A549 (cell line): ENCODE measurements at regions not wholly inside any gene's neighbourhood (a gene's known extent, or its start where the extent isn't known, plus 50 kb on each side); places are given as distances from the start of the nearest gene placed in this dataset.

Source experiments
- ATAC-seq, 2 experiments: fragments of 200-7000 bp in 1 of 2; fragments of >200 bp in 1 of 2; cut with Nextera tagmentation in 1 of 2; cut with Tn5 transposase in 1 of 2; 3 replicates each; pipeline versions ENCODE4 v1.8.0 to v1.9.1; 2018 to 2020; ENCODE audit warnings: mild to moderate bottlenecking in 1 of 2, moderate library complexity in 1 of 2
- CTCF ChIA-PET: fragments of 300-600 bp; sonication (Branson Sonifier 250); formaldehyde crosslinking; extraction: SDS; loops from one replicate; lab custom pipeline; 2021; ENCODE audit warnings: antibody characterized with exemption, inconsistent platforms; lab: Yijun Ruan, JAX
- POLR2A ChIA-PET: fragments of 350-600 bp; formaldehyde crosslinking; extraction: SDS; loops from one replicate; lab custom pipeline; 2021; ENCODE audit warnings: antibody characterized with exemption, inconsistent platforms; lab: Yijun Ruan, JAX
- DNase-seq, 2 experiments: peaks; one replicate each; pipeline versions ENCODE4 v3.0.0 to v3.0.0-alpha.2; 2011 to 2016; ENCODE audit warnings: low read depth in 1 of 2, low spot score in 1 of 2
- FAIRE-seq: peaks from 2 replicates; lab custom pipeline; 2011; peaks lifted over from hg19 to GRCh38; lab: Jason Lieb, UNC
- H3K27ac ChIP-seq, 2 experiments: fragments of >200 bp; sonication (Bioruptor Twin); formaldehyde crosslinking; 3 replicates each; pipeline ENCODE4 v1.5.1; 2016 to 2017
- H3K4me1 ChIP-seq: fragments of >200 bp; sonication (Bioruptor Twin); formaldehyde crosslinking; 3 replicates; pipeline ENCODE4 v1.6.1; 2016
- H3K4me2 ChIP-seq: fragments of >200 bp; sonication (Bioruptor Twin); formaldehyde crosslinking; 3 replicates; pipeline ENCODE4 v1.6.1; 2016
- H3K4me3 ChIP-seq: fragments of >200 bp; sonication (Bioruptor Twin); formaldehyde crosslinking; 3 replicates; pipeline ENCODE4 v1.5.1; 2016
- H3K9me3 ChIP-seq: fragments of >200 bp; sonication (Bioruptor Twin); formaldehyde crosslinking; 3 replicates; pipeline ENCODE4 v1.6.1; 2016
- ATOH8 ChIP-seq: fragments of 250-450 bp; sonication (Bioruptor Pico); IDR thresholded peaks from 2 replicates; pipeline ENCODE4 v1.5.0; 2020; ENCODE audit warnings: low read depth, mild to moderate bottlenecking, moderate library complexity
- BHLHE40 ChIP-seq: IDR thresholded peaks from 2 replicates; pipeline ENCODE4 v1.6.1; 2012; ENCODE audit warnings: low read depth, low read length, inconsistent platforms
- CBX8 ChIP-seq: fragments of 200-600 bp; sonication (generic); IDR thresholded peaks from 2 replicates; pipeline ENCODE4 v1.6.1; 2016
- EHF ChIP-seq: fragments of 250-450 bp; sonication (Bioruptor Pico); IDR thresholded peaks from 2 replicates; pipeline ENCODE4 v1.5.0; 2020; ENCODE audit warnings: mild to moderate bottlenecking
- EHMT2 ChIP-seq: fragments of 200-600 bp; sonication (generic); IDR thresholded peaks from 2 replicates; pipeline ENCODE4 v1.6.1; 2016; ENCODE audit warnings: antibody characterized with exemption, low read depth, mild to moderate bottlenecking, moderate library complexity
- GATA3 ChIP-seq: IDR thresholded peaks from 2 replicates; pipeline ENCODE4 v1.6.1; 2012; ENCODE audit warnings: borderline replicate concordance
- HEYL ChIP-seq: fragments of 250-450 bp; sonication (Bioruptor Pico); IDR thresholded peaks from 2 replicates; pipeline ENCODE4 v1.8.0; 2021; ENCODE audit warnings: mild to moderate bottlenecking, moderate library complexity
- HMGXB4 ChIP-seq: fragments of 250-450 bp; sonication (Bioruptor Pico); IDR thresholded peaks from 2 replicates; pipeline ENCODE4 v1.5.0; 2021; ENCODE audit warnings: mild to moderate bottlenecking, moderate library complexity, borderline replicate concordance
- HOXA7 ChIP-seq: fragments of 250-450 bp; sonication (Bioruptor Pico); IDR thresholded peaks from 2 replicates; pipeline ENCODE4 v1.5.0; 2020; ENCODE audit warnings: mild to moderate bottlenecking, moderate library complexity
- HOXB13 ChIP-seq: fragments of 250-450 bp; sonication (Bioruptor Pico); IDR thresholded peaks from 2 replicates; pipeline ENCODE4 v1.5.0; 2020; ENCODE audit warnings: low read depth, mild to moderate bottlenecking, moderate library complexity
- JUN ChIP-seq, 2 experiments: fragments of >200 bp; sonication (Bioruptor Twin); formaldehyde crosslinking; IDR thresholded peaks; 2 replicates in 1 of 2; 3 replicates in 1 of 2; pipeline ENCODE4 v1.6.1; 2016 to 2017
- PHF8 ChIP-seq: fragments of 200-600 bp; sonication (generic); IDR thresholded peaks from 2 replicates; pipeline ENCODE4 v1.6.1; 2016; ENCODE audit warnings: low read depth, mild to moderate bottlenecking, antibody characterized with exemption, moderate library complexity, borderline replicate concordance
- POLR2A ChIP-seq: IDR thresholded peaks from 2 replicates; pipeline ENCODE4 v1.6.1; 2012; ENCODE audit warnings: mild to moderate bottlenecking, low read length
- SREBF2 ChIP-seq: fragments of 450-650 bp; IDR thresholded peaks from 2 replicates; pipeline ENCODE4 v1.6.1; 2014; ENCODE audit warnings: mild to moderate bottlenecking, moderate library complexity
- TP53 ChIP-seq: fragments of 250-450 bp; sonication (Bioruptor Pico); IDR thresholded peaks from 2 replicates; pipeline ENCODE4 v1.5.0; 2021; ENCODE audit warnings: mild to moderate bottlenecking, moderate library complexity
- USF2 ChIP-seq: fragments of 450-650 bp; IDR thresholded peaks from 2 replicates; pipeline ENCODE4 v1.6.1; 2014; ENCODE audit warnings: antibody characterized with exemption
- ZNF302 ChIP-seq: fragments of 250-450 bp; sonication (Bioruptor Pico); IDR thresholded peaks from 2 replicates; pipeline ENCODE4 v1.9.0; 2021; ENCODE audit warnings: inconsistent platforms, mild to moderate bottlenecking, moderate library complexity
- ZSCAN20 ChIP-seq: fragments of 250-450 bp; sonication (Bioruptor Pico); IDR thresholded peaks from 2 replicates; pipeline ENCODE4 v1.8.0; 2022; ENCODE audit warnings: mild to moderate bottlenecking, moderate library complexity
- WGBS: methylation state at CpG from one replicate; pipeline ENCODE4 v1.1.6; 2017; ENCODE audit errors: missing lambda C conversion rate; 5-methylcytosine and 5-hydroxymethylcytosine counted together
- TF ChIP-seq, protein P1 (sequence below): fragments of >200 bp; sonication (Bioruptor Twin); formaldehyde crosslinking; IDR thresholded peaks from 3 replicates; pipeline ENCODE4 v1.5.1; 2016

DNA sequence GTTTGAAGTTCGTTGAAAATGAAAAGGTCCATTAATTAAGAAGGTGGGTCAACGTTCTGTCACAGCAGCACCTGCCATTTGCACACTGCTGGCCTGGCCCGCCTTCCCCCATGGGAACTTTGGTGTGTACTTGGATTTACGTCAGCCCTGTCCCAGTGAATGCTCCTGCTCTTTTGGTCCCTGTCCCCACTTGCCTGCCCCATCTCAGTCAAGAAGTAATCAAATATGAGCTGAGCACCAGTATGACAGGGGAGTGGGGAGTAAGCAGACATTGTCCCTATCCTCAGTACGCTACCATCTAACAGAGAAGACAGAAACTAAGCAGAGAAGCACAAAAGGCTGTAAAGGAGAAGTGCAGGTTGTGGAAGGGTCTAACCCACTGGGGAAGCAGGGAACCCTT lies 65.1 kb downstream of the SLC4A3 start:
- H3K4me3 ChIP-seq: no peak overlapping the region
- CTCF ChIA-PET: interaction anchor here (1.6 to 6.5 kb wide), 2 partner anchors 12 to 152 kb away, joined by 3 to 69 read pairs; partner anchors contain the start of gene CHPF
- no peak overlapping the region for H3K27ac ChIP-seq
- no peak overlapping the region for H3K4me2 ChIP-seq
- POLR2A ChIA-PET: no interaction called here
- H3K4me1 ChIP-seq: no peaks in the 10 kb centered on the region
- ATAC-seq (no peak), DNase-seq (no peak), FAIRE-seq (no peak)
- TF ChIP-seq ZNF302 (no peak), ATOH8 (no peak), GATA3 (no peak), BHLHE40 (no peak), HEYL (CRISPR knock-in tag) (no peak)
- WGBS: 48% methylated on average over 5 of the region's 5 CpGs
- H3K9me3 ChIP-seq: no peaks in the 10 kb centered on the region

DNA sequence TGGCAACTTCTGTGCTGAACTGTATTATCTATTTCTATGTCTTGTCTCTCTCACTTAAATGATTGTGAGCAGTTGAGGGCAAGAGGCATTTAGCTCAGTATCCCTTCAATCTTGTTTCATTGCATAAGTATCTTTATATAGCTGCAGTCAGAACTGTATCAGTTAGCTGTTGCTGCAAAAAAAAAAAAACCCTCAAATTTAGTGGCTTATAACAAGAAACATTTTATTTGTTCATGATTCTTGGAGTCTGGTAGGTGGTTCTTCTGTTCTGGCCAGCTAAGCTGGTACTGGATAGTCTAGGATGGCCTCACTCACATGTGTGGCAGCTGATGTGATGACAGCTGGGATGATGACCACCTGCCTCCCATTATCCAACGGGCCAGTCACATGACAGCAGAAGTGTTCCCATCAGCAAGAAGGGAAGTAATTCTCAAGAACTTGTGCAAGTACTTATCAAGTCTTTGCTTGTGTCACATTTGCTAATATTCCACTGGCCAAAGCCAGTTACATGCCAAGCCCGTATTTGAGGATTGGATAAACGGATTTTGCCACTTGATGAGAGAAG lies 67.8 kb downstream of the SLC4A3 start:
- TF ChIP-seq CBX8 (no peak), ZSCAN20 (no peak)
- H3K4me1 ChIP-seq: no peaks in the 10 kb centered on the region
- no peak for FAIRE-seq

GRCh38 chr2:219697811-219698747 lies 70.6 kb downstream of the SLC4A3 start:
- no peak for DNase-seq
- no peak for ATAC-seq
- Histone ChIP-seq H3K9me3 (no peaks in the 10 kb centered on the region), H3K4me3 (no peak overlapping the region), H3K27ac (no peak overlapping the region), H3K4me2 (no peak overlapping the region), H3K4me1 (no peaks in the 10 kb centered on the region)
- CTCF ChIA-PET: interaction anchor here (1.0 kb wide), 1 partner anchor 9 kb away, joined by 4 read pairs; no protein-coding TSS in a partner anchor
- POLR2A ChIA-PET: no interaction called here
- no peak for FAIRE-seq
- WGBS: 44% methylated on average over 12 of the region's 12 CpGs
- no peak for TF ChIP-seq HOXA7
- TF ChIP-seq SREBF2: no peak
- TF ChIP-seq, protein P1, sequence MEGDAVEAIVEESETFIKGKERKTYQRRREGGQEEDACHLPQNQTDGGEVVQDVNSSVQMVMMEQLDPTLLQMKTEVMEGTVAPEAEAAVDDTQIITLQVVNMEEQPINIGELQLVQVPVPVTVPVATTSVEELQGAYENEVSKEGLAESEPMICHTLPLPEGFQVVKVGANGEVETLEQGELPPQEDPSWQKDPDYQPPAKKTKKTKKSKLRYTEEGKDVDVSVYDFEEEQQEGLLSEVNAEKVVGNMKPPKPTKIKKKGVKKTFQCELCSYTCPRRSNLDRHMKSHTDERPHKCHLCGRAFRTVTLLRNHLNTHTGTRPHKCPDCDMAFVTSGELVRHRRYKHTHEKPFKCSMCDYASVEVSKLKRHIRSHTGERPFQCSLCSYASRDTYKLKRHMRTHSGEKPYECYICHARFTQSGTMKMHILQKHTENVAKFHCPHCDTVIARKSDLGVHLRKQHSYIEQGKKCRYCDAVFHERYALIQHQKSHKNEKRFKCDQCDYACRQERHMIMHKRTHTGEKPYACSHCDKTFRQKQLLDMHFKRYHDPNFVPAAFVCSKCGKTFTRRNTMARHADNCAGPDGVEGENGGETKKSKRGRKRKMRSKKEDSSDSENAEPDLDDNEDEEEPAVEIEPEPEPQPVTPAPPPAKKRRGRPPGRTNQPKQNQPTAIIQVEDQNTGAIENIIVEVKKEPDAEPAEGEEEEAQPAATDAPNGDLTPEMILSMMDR: no peak
- TF ChIP-seq EHF: no peak
- TF ChIP-seq HOXB13 (CRISPR knock-in tag): no peak
- TF ChIP-seq JUN (IDR thresholded peaks at IDR 0.05): no peak
- TF ChIP-seq PHF8: no peak
- TF ChIP-seq USF2: no peak
- no peak for TF ChIP-seq TP53 (CRISPR knock-in tag)
- no peak for TF ChIP-seq POLR2A
- TF ChIP-seq EHMT2: no peak
- TF ChIP-seq HMGXB4 (CRISPR knock-in tag): no peak

More for the DNA sequence above, 67.8 kb downstream of the SLC4A3 start:
- ChIA-PET POLR2A (no interaction called here), CTCF (interaction anchor here (1.0 to 1.9 kb wide), 2 partner anchors 153 to 165 kb away, joined by 4 read pairs; no protein-coding TSS in a partner anchor)
- no peak overlapping the region for H3K4me2 ChIP-seq
- ATAC-seq (no peak), DNase-seq (no peak)
- 0% methylated on average over 3 of the region's 3 CpGs for WGBS
- H3K9me3 ChIP-seq: no peaks in the 10 kb centered on the region
- no peak overlapping the region for H3K27ac ChIP-seq
- no peak overlapping the region for H3K4me3 ChIP-seq
